GM21576 (cell line): ENCODE measurements at regions not wholly inside any gene's neighbourhood (a gene's known extent, or its start where the extent isn't known, plus 50 kb on each side); places are given as distances from the start of the nearest gene placed in this dataset.

ENCODE experiments used
- ATAC-seq: cut with Tn5 transposase; IDR thresholded peaks from one replicate; pipeline ENCODE4 v1.9.1; 2021; ENCODE audit warnings: mild to moderate bottlenecking, moderate library complexity; ENCODE audit not compliant: unreplicated experiment

DNA sequence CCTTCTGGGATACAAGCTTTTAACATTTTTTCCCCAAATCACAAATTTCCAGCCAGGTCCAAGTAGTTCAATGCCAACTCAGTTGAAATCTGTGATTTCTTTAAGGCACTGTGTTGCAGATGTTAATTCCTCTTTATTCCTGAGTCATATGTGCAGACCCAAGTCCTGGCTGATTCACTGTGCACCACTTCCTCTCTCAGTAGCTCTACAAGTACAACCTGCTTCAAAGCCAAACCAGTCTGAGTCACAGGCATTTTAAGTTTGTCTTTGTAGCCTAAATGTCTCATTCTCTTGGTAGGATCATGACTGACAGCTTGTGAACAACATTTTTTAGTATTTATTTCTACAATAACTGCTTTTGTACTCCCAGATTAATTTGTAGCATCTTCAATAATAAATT, 165.6 kb upstream of the S100G start:
- ATAC-seq: no peak

DNA sequence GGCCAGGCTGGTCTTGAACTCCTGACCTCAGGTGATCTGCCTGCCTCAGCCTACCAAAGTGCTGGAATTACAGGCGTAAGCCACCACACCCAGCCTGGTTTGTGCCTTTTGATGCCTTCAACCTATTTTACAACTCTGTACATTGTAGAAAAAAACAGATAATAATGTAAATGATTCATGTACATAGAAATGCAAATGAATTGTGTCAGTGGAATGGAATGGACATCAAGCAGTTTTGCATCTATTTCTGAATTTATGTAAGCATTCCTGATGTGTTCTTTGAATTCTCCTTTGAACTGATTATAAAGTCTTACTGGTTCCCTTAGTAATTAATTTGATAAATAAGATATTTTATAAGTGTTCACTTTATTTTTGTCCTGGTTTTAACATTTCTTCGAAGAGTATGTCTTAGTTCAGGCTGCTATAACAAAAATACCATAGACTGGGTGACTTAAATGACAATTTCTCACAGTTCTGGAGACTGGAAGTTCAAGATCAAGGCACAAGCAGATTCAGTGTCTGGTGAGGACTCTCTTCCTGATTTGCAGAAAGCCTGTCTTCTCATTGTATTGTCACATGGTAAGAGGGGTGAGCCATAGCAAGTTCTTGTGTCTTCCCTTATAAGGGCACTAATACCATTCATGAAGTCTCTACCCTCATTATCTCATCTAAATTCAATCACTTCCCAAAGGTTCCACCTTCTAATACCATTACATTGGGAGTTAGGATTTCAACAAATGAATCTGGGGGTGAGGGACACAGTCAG, 162.2 kb upstream of the S100G start:
- no peak for ATAC-seq

DNA sequence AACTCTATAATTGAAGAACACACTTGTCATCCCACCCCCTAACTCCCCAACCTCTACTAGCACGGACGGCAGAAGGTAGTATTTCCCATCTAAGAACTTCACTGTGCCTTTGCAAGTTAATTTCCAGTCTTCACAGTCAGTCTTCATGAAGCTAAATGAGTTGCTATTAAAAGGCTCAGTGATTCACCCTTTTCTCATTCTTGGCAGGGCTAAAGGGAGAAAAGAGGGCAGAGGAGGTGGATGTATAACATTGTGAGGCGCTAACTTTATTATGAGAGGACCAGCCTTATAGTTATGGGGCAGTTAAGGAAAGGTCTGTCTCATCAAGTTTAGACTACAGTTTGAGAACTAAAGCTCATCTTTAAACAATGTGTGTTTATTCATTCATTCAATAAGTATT, 161.0 kb upstream of the S100G start:
- ATAC-seq: no peak

DNA sequence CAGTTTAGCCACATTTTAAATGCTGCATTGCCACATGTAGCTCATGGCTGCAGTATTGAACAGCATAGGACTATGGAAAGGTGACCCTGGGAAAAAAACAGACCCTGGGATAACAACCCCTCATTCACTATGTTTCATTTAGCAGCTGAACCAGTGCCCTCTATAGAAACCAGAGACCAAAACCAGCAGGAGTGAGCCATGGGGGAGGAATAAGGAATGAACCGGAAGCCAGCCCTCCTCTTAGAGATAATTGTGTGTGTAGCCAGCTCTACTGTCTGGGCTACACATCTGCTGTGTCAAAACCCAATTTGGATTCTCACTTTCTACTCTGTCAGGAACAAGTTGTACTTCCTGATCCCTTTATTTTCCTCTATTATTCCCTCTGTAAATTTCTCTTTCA, 158.5 kb upstream of the S100G start:
- no peak for ATAC-seq

DNA sequence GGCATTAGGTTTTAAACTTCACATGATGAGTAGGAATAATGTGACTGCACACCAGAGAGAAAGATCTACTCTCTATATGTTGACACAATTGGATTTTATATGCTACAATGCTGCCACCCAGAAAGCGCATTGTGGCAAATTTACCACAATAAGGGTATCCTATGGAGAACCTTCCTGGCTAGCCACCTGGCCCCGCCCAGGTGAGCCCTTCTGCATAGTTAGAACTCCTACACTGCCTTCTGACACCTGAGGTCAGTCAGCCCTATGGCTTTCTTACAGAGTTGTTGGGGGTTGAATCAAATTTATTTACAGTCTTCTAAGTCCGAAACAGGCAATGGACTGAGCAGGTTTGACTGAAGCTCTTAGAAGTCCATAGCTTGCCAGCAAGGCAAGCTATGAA, 153.8 kb upstream of the S100G start:
- ATAC-seq: no peak

DNA sequence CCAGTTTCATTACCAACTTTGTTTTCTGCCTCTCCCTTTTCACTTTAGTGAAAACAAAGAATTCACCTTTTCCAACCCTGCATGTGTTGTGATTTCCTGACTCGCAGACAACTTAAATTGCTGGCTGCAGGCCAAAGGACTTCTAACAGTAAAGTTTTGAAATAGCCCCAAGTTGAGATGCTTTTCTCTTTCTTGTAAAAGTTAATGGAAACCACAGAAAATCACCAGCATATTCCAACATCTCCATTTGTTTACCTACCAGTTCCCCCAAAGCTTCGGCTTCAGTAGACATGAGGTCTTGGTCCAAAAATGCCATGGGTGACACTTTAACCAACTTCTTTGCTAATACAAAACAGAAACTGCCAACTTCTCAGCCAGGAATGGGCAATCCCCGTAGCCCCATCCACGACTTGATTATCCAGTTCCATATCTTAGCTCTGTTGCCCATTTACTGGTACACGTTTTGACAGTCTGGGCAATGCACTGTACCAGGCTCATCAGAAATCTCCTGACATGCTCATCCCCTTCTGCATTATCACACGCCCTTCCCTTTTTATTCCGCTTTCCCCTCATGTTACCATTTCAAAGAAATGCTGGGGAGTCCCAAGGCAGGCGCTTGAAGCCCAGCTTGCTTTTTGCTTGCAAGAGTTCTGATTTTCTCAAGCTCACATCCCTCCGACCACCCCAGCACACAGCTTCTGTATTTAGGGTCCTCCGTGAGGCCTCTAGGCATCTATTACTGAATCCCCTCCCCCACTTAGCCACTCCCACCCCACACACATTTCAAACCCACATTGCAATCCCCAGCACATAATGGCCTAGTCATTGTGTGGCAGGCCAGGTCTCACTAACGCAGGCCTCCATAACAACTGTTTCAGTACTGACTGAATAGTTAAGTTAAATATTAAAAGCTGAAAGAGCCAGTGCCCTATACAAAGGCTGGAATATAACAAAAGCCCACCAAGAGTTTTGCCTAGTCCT, 137.9 kb upstream of the S100G start:
- no peak for ATAC-seq

DNA sequence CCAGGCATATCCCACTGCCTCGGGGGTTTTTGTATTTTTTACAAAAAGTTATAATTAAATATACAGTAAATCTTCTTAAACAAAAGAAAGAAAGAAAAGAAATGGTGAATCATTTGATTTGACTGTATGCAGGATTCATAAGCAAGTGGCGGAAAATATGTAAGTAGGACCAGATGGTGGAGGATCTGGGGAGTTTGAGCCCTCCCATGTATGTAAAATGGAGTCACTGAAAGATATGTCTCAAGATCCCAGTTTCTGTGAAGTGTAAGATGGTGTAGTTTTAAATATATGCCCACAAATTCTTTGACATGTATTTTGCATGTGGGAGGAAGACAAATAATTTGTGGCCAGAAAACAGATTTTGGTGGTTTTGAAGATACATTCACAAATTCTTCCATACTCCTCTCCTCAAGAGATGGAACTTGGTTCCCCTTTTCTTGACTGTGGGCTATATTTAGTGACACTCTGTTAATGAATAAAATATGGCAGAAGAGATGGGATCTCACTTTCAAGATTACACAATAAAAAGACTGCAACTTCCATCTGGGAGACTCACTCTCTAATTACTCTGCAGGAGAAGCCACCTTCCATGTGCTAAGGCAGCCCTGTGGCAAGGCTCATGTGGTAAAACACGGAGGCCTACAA, 133.6 kb upstream of the S100G start:
- no peak for ATAC-seq

DNA sequence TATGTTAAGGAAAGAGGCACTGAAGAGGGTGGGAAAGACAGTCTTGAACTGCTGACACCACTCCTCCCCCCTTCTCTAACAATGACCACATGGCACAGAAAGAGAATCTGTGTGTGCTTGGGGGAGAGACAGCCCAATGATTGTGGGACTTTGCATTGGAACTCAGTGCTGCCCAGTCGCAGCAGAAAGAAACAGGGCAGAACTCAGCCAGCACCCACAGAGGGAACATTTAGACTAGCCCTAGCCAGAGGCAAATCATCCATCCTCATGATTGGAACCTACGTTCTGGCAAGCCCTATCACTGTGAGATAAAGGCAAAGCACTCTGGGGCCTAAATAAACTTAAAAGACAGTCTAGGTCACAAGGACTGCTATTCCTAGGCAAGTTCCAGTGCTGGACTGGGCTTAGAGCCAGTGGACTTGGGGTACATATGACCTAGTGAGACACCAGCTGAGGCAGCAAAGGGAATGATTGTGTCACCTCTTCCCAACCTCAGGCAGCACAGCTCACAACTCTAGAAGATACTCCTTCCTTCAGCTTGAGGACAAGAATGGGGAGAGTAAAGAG, 132.8 kb upstream of the S100G start:
- no peak for ATAC-seq

DNA sequence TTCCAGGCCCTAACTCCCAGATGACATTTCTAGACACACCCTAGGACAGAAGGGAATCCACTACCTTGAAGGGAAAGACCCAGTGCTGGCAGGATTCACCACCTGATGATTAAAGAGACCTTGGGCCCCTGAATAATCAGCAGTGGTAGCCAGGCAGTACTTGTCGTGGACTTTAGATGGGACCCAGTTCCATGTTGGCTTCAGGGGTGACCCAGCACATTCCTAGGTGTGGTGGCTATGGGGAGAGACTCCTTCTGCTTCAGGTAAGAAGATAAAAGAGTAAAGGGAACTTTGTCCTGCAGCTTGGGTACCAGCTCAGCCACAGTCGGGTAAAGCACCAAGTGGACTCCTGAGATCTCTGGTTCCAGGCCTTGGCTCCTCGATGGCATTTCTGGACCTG, 131.8 kb upstream of the S100G start:
- no peak for ATAC-seq

DNA sequence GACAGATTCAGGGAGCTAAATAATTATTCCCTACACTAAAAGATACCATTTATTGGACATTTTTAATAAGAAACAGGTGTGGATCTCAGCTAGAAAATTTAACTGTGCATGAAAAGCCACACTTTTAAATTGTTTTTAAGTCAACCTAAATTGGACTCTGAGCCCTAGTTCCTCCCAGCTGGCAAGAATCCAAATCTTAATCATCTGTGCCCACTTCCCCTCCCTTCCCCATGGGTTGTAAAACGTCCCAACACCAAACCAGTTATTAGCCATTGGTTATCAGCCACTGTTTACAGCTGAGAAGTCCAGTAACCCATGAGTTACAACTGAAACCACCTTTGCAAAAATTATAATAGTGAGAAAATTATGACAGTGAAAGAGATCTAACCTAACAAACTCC, 125.6 kb upstream of the S100G start:
- ATAC-seq: no peak

DNA sequence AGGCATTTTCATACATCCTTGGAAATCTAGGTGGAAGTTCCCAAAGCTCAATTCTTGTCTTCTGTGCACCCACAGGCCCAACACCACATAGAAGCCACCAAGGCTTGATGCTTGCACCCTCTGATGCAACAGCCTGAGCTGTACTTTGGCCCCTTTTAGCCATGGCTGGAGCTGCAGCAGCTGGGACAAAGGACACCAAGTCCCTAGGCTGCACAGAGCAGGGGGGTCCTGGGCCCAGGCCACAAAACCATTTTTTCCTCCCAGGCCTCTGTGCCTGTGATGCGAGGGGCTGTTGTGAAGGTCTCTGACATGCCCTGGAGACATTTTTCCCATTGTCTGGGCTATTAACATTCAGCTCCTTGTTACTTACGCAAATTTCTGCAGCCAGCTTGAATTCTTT, 124.0 kb upstream of the S100G start:
- no peak for ATAC-seq

DNA sequence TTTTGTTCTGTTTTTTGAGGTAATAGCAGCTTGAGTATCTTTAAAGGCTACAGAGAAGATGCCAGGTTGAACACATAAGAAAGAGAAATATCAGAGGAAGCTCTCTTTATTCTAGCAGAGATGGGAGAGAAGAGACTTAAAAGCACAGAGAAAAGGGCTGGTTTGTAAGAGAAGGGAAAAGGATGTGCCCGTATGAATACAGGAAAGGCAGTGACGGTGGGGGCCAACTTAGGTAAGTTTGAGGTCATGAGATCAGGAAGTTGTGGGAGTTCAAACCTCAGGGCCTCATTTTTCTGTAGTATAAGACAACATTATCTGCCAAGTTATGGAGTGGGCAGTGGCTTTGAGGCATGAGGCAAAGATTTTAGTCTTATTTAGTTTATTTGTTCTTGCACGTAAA, 121.3 kb upstream of the S100G start:
- ATAC-seq: no peak
